ENCODE measurements at regions not wholly inside any gene's neighbourhood (a gene's known extent, or its start where the extent isn't known, plus 50 kb on each side); places are given as distances from the start of the nearest gene placed in this dataset.

DNA sequence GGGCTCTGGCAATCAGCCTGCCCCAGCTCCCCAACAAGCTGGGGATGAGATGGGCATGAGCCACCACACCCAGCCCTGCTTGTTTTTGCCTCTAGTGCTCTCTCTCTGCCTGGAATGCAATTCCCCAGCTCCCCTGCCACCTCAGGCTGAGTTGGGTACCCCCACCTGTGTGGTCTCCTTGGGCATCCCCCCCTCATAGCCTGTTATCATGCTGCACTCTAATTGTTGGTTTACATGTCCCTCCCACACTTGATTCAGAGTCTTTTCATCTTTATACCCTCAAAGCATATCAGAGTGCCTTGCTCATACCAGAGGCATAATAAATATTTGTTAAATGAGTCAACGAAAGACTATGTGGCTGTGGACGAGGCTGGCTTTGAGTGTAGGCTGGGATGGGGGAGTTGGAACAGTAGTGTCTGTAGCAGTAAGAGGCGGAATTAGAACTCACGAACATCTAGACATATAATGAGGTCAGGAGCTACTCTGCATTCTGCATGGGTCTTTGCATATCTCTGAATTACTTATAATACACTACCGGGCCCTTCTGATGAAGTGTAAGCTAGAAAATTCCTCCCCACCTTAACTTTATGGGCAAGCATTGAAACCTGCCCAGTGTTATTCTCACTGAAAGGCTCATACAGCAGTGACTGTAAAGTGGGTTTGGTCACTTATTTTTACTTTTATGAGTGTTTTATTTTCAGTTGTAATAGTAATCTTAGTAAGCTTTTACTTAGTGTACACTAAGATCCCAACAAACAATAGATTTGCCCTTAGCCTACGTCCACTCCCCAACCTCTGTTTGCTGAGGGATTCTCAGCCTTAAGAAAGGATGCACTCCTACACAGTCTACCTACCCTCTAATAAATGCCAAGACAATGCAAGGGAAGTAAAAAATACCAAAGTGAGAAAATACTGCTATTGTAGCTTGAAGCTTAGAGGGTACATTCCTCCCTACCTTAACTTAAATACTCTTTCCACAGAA, 58.7 kb downstream of the EDN1 start:
- Mint-ChIP-seq H3K36me3 (ENCODE audit: low read depth) (peaks cover 17% of the 10 kb centered on the region), H3K27ac (peak overlapping the region; percentile 70), H3K9me3 (peaks cover 12% of the 10 kb centered on the region), H3K27me3 (ENCODE audit: insufficient read depth) (peaks cover 4% of the 10 kb centered on the region), H3K4me3 (peak overlapping the region; percentile 20; the same call in 1 of the 2 replicates), H3K4me1 (ENCODE audit: low read depth) (peaks cover 26% of the 10 kb centered on the region)
- TF ChIP-seq, protein P1, sequence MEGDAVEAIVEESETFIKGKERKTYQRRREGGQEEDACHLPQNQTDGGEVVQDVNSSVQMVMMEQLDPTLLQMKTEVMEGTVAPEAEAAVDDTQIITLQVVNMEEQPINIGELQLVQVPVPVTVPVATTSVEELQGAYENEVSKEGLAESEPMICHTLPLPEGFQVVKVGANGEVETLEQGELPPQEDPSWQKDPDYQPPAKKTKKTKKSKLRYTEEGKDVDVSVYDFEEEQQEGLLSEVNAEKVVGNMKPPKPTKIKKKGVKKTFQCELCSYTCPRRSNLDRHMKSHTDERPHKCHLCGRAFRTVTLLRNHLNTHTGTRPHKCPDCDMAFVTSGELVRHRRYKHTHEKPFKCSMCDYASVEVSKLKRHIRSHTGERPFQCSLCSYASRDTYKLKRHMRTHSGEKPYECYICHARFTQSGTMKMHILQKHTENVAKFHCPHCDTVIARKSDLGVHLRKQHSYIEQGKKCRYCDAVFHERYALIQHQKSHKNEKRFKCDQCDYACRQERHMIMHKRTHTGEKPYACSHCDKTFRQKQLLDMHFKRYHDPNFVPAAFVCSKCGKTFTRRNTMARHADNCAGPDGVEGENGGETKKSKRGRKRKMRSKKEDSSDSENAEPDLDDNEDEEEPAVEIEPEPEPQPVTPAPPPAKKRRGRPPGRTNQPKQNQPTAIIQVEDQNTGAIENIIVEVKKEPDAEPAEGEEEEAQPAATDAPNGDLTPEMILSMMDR (IDR thresholded peaks at IDR 0.05): no peak
- peak; percentile 89 for DNase-seq

GRCh38 chr6:12350644-12351170, 60.5 kb downstream of the EDN1 start:
- H3K27ac Mint-ChIP-seq: no peak overlapping the region

GRCh38 chr6:12351672-12352071, 61.5 kb downstream of the EDN1 start:
- Mint-ChIP-seq H3K9me3 (peaks cover 12% of the 10 kb centered on the region), H3K36me3 (ENCODE audit: low read depth) (peaks cover 17% of the 10 kb centered on the region), H3K4me1 (ENCODE audit: low read depth) (peaks cover 29% of the 10 kb centered on the region), H3K4me3 (no peak overlapping the region), H3K27me3 (ENCODE audit: insufficient read depth) (peaks cover 4% of the 10 kb centered on the region), H3K27ac (no peak overlapping the region)
- DNase-seq: no peak
- TF ChIP-seq, protein P1 (IDR thresholded peaks at IDR 0.05): no peak

More at GRCh38 chr6:12350644-12351170, 60.5 kb downstream of the EDN1 start:
- H3K27me3 Mint-ChIP-seq (ENCODE audit: insufficient read depth): peaks cover 4% of the 10 kb centered on the region
- peaks cover 29% of the 10 kb centered on the region for H3K4me1 Mint-ChIP-seq (ENCODE audit: low read depth)
- H3K4me3 Mint-ChIP-seq: no peak overlapping the region
- no peak for DNase-seq
- H3K9me3 Mint-ChIP-seq: peaks cover 12% of the 10 kb centered on the region
- TF ChIP-seq, protein P1 (IDR thresholded peaks at IDR 0.05): no peak
- H3K36me3 Mint-ChIP-seq (ENCODE audit: low read depth): peaks cover 17% of the 10 kb centered on the region

DNA sequence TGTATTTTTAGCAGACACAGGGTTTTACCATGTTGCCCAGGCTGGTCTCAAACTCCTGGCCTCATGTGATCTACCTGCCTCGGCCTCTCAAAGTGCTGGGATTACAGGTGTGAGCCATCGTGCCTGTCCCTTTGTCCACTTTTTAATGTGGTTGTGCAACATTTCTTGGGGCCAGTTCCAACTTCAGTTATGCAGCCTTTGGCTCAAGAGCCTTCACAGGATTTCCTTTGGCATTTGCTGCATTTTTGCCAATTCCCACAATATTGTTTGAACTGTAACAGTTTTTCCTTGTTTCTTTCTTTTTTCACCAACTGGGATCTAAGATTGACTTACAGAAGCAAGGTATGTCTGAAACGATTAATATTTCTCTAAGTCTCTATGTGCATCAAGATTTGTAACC, 63.6 kb downstream of the EDN1 start:
- H3K27ac Mint-ChIP-seq: no peak overlapping the region
- peaks cover 12% of the 10 kb centered on the region for H3K9me3 Mint-ChIP-seq
- peaks cover 17% of the 10 kb centered on the region for H3K36me3 Mint-ChIP-seq (ENCODE audit: low read depth)
- DNase-seq: no peak
- H3K4me1 Mint-ChIP-seq (ENCODE audit: low read depth): peaks cover 20% of the 10 kb centered on the region
- TF ChIP-seq, protein P1 (IDR thresholded peaks at IDR 0.05): no peak
- no peak overlapping the region for H3K4me3 Mint-ChIP-seq
- peaks cover 4% of the 10 kb centered on the region for H3K27me3 Mint-ChIP-seq (ENCODE audit: insufficient read depth)

DNA sequence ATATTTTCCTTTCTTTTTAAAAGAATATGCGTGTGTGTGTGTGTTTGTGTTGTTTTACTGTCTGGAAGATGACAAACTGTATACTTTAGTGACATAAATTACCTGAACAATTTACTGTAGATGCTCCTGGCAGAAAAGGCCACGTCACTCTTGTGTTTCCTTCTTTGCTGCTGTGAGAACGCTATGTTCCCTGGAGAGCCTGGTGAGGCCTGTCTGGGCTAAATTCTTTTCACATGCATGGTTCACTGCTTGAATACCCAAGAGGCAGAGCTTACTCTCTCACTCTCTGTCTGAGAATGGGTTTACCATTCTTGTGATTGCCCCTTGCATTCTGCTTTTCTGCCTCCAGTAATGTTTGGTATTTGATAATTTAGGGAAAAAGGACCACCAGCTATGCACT, 64.3 kb downstream of the EDN1 start:
- Mint-ChIP-seq H3K4me3 (no peak overlapping the region), H3K27ac (peak overlapping the region; percentile 40; the same call in 1 of the 2 replicates), H3K36me3 (ENCODE audit: low read depth) (peaks cover 17% of the 10 kb centered on the region), H3K9me3 (peaks cover 12% of the 10 kb centered on the region), H3K27me3 (ENCODE audit: insufficient read depth) (peaks cover 4% of the 10 kb centered on the region), H3K4me1 (ENCODE audit: low read depth) (peaks cover 13% of the 10 kb centered on the region)
- no peak for DNase-seq
- TF ChIP-seq, protein P1 (IDR thresholded peaks at IDR 0.05): no peak

Measured in HFFc6 (cell line).